ENCODE measurements at regions not wholly inside any gene's neighbourhood (a gene's known extent, or its start where the extent isn't known, plus 50 kb on each side); places are given as distances from the start of the nearest gene placed in this dataset.

DNA sequence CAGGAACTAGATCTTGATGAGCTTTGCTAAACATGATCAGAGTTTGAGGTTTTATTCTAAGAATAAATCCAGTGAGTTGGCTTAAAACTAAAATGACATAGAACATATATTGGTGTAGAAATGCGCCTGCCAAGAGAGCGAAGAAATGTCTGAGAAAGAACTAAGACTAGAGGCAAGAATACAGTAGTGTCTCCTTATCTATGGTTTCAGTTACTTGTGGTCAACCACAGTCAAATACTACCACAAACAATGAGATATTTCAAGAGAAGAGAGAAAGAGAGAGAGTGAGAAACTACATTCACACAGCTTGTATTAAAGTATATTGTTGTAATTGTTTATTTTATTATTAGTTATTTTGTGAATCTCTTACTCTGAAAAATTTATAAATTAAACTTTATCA lies 254.4 kb upstream of the CDH10 start:
- Mint-ChIP-seq H3K4me1 (no peaks in the 10 kb centered on the region), H3K27ac (no peak overlapping the region), H3K4me3 (no peak overlapping the region), H3K36me3 (0 out of 2 replicates have a peak, but pooled peaks cover 2% of the 10 kb centered on the region), H3K27me3 (ENCODE audit: low read depth) (no peaks in the 10 kb centered on the region), H3K9me3 (0 out of 2 replicates have a peak, but pooled peaks cover 1% of the 10 kb centered on the region)
- no peak for ATAC-seq
- ChIA-PET CTCF (no interaction called here), POLR2A (no interaction called here)
- no peak for DNase-seq (ENCODE audit: low spot score)
- TF ChIP-seq ETV6 (CRISPR knock-in tag; IDR thresholded peaks at IDR 0.05) (no peak), NFYB (CRISPR knock-in tag; conservative IDR thresholded peaks at IDR 0.05; ENCODE audit: low read depth) (no peak), ZNF512 (CRISPR knock-in tag; IDR thresholded peaks at IDR 0.05; ENCODE audit: borderline replicate concordance) (no peak), GTF2I (CRISPR knock-in tag; conservative IDR thresholded peaks at IDR 0.05) (no peak), ZNF263 (CRISPR knock-in tag; IDR thresholded peaks at IDR 0.05; ENCODE audit: low read depth) (no peak), ATF6 (CRISPR knock-in tag; IDR thresholded peaks at IDR 0.05) (no peak), RORB (CRISPR knock-in tag; IDR thresholded peaks at IDR 0.05) (no peak)

- ATAC-seq = no peak
- CTCF ChIA-PET = no interaction called here
- POLR2A ChIA-PET = no interaction called here
- Mint-ChIP-seq H3K4me3 (no peak overlapping the region), H3K4me1 (no peaks in the 10 kb centered on the region), H3K27me3 (ENCODE audit: low read depth) (no peaks in the 10 kb centered on the region; the same call in 1 of the 2 replicates), H3K27ac (no peak overlapping the region), H3K9me3 (no peaks in the 10 kb centered on the region), H3K36me3 (no peaks in the 10 kb centered on the region)
- DNase-seq (ENCODE audit: low spot score) = no peak
- TF ChIP-seq NFYB (CRISPR knock-in tag; conservative IDR thresholded peaks at IDR 0.05; ENCODE audit: low read depth) (no peak), ZNF396 (CRISPR knock-in tag; IDR thresholded peaks at IDR 0.05; ENCODE audit: borderline replicate concordance) (no peak), ZNF263 (CRISPR knock-in tag; IDR thresholded peaks at IDR 0.05; ENCODE audit: low read depth) (no peak), SMAD3 (CRISPR knock-in tag; IDR thresholded peaks at IDR 0.05; ENCODE audit: borderline replicate concordance) (no peak), ERG (CRISPR knock-in tag; IDR thresholded peaks at IDR 0.05) (no peak), ATF2 (CRISPR knock-in tag; IDR thresholded peaks at IDR 0.05; ENCODE audit: borderline replicate concordance, low read depth) (no peak), ZNF671 (CRISPR knock-in tag; IDR thresholded peaks at IDR 0.05) (no peak)
- TF ChIP-seq, protein P1, sequence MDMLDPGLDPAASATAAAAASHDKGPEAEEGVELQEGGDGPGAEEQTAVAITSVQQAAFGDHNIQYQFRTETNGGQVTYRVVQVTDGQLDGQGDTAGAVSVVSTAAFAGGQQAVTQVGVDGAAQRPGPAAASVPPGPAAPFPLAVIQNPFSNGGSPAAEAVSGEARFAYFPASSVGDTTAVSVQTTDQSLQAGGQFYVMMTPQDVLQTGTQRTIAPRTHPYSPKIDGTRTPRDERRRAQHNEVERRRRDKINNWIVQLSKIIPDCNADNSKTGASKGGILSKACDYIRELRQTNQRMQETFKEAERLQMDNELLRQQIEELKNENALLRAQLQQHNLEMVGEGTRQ (CRISPR knock-in tag; IDR thresholded peaks at IDR 0.05) = no peak
These were observed 219.5 kb upstream of the CDH10 start for GRCh38 chr5:24864244-24864643.

DNA sequence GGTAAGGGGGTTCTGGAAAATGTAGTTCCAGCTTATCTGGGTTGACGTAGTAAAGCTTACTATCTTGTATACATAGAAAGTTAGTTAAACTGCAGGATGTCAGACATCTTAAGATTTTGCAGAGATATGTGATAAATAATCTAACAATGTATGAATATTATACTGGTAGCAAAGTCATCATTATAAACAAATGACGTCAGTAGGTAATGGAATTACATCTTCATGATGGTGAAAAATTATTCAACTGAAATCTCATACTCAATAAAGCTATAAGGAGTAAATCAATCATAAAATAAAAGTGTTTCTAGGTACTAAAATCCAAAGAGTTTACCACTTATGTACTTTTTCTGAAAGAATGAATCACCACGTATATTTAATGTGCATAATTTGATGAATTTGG lies 217.3 kb upstream of the CDH10 start:
- H3K36me3 Mint-ChIP-seq = no peaks in the 10 kb centered on the region
- CTCF ChIA-PET = no interaction called here
- H3K27me3 Mint-ChIP-seq (ENCODE audit: low read depth) = no peaks in the 10 kb centered on the region; the same call in 1 of the 2 replicates
- POLR2A ChIA-PET = no interaction called here
- DNase-seq (ENCODE audit: low spot score) (no peak), ATAC-seq (no peak)
- no peak overlapping the region for H3K4me3 Mint-ChIP-seq
- H3K4me1 Mint-ChIP-seq = no peaks in the 10 kb centered on the region
- H3K9me3 Mint-ChIP-seq = no peaks in the 10 kb centered on the region
- no peak overlapping the region for H3K27ac Mint-ChIP-seq
- TF ChIP-seq ZNF671 (CRISPR knock-in tag; IDR thresholded peaks at IDR 0.05) (no peak), PREB (CRISPR knock-in tag; IDR thresholded peaks at IDR 0.05; ENCODE audit: borderline replicate concordance) (no peak), TEAD1 (CRISPR knock-in tag; IDR thresholded peaks at IDR 0.05) (no peak), ZNF219 (CRISPR knock-in tag; IDR thresholded peaks at IDR 0.05; ENCODE audit: borderline replicate concordance) (no peak), ZNF416 (CRISPR knock-in tag; IDR thresholded peaks at IDR 0.05) (no peak), MXD4 (CRISPR knock-in tag; IDR thresholded peaks at IDR 0.05; ENCODE audit: borderline replicate concordance) (no peak), ERG (CRISPR knock-in tag; IDR thresholded peaks at IDR 0.05) (no peak), IRF2 (CRISPR knock-in tag; IDR thresholded peaks at IDR 0.05; ENCODE audit: borderline replicate concordance, low read depth) (no peak)
- TF ChIP-seq, protein P2, sequence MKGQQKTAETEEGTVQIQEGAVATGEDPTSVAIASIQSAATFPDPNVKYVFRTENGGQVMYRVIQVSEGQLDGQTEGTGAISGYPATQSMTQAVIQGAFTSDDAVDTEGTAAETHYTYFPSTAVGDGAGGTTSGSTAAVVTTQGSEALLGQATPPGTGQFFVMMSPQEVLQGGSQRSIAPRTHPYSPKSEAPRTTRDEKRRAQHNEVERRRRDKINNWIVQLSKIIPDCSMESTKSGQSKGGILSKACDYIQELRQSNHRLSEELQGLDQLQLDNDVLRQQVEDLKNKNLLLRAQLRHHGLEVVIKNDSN (CRISPR knock-in tag; IDR thresholded peaks at IDR 0.05) = no peak
- TF ChIP-seq, protein P3, sequence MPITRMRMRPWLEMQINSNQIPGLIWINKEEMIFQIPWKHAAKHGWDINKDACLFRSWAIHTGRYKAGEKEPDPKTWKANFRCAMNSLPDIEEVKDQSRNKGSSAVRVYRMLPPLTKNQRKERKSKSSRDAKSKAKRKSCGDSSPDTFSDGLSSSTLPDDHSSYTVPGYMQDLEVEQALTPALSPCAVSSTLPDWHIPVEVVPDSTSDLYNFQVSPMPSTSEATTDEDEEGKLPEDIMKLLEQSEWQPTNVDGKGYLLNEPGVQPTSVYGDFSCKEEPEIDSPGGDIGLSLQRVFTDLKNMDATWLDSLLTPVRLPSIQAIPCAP (CRISPR knock-in tag; IDR thresholded peaks at IDR 0.05) = no peak

Data from WTC11 (cell line).